AG04449 (cell line): ENCODE measurements at regions not wholly inside any gene's neighbourhood (a gene's known extent, or its start where the extent isn't known, plus 50 kb on each side); places are given as distances from the start of the nearest gene placed in this dataset.

Experiments used
- CTCF ChIA-PET: fragments of 350-600 bp; formaldehyde crosslinking; extraction: SDS; loops from one replicate; lab custom pipeline; 2021; ENCODE audit warnings: antibody characterized with exemption; lab: Yijun Ruan, JAX
- POLR2A ChIA-PET: fragments of 400-600, 350-600 bp; formaldehyde crosslinking; extraction: SDS; loops from one replicate; lab custom pipeline; 2020; ENCODE audit warnings: antibody characterized with exemption, inconsistent platforms; lab: Yijun Ruan, JAX
- DNase-seq: peaks from one replicate; pipeline ENCODE4 v3.0.0-alpha.2; 2010; ENCODE audit warnings: low read depth, low spot score
- H3K4me3 ChIP-seq: 2 replicates; pipeline ENCODE4 v1.5.1; 2011; ENCODE audit warnings: low read depth, mild to moderate bottlenecking, control low read depth, low read length
- TF ChIP-seq, protein P1 (sequence below): IDR thresholded peaks from one replicate; pipeline ENCODE4 v1.5.1; 2011; ENCODE audit warnings: mild to moderate bottlenecking, moderate library complexity, low read length, control low read depth, inconsistent platforms; ENCODE audit not compliant: insufficient read depth; ENCODE audit errors: missing control alignments

DNA sequence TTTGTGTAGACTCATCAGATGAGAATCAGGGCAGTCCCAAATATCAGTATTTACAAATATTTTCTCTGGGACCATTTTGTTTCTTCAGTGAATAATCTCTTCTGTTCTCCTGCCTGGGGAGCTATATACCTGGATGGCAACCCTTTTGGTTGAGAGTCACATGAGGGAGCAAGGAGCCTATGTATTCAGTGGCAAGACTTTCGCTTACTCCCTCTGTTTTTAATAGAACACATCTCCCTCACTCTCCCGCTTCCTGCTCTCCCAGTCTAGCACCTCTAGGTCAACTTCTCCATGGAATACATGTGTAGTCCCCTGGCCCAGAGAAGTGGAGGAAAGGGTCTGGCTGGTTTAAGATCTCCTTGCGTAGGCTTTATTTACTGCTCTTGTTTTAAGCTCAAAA, 600.3 kb downstream of the CCDC85A start:
- TF ChIP-seq, protein P1, sequence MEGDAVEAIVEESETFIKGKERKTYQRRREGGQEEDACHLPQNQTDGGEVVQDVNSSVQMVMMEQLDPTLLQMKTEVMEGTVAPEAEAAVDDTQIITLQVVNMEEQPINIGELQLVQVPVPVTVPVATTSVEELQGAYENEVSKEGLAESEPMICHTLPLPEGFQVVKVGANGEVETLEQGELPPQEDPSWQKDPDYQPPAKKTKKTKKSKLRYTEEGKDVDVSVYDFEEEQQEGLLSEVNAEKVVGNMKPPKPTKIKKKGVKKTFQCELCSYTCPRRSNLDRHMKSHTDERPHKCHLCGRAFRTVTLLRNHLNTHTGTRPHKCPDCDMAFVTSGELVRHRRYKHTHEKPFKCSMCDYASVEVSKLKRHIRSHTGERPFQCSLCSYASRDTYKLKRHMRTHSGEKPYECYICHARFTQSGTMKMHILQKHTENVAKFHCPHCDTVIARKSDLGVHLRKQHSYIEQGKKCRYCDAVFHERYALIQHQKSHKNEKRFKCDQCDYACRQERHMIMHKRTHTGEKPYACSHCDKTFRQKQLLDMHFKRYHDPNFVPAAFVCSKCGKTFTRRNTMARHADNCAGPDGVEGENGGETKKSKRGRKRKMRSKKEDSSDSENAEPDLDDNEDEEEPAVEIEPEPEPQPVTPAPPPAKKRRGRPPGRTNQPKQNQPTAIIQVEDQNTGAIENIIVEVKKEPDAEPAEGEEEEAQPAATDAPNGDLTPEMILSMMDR = no peak
- CTCF ChIA-PET = no interaction called here
- DNase-seq = no peak
- H3K4me3 ChIP-seq = no peak overlapping the region
- POLR2A ChIA-PET = no interaction called here

DNA sequence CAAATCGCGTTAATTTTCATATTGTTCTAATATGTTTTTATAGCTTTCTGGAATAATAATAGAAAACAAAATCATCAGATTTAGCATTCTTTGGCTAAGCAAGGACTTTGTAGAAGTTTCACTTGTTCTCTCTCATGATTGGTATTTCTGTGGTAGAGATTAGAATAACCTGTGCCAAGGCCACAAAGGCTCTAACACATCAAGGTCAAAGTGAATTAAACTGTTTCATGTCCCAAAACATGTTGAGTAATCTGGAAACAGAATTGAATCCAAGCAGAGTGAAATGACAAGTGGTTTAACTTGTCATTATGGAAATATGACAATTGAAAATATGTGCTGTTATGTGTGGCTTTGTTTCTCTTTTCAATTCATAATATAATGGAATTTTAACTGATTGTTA, 617.4 kb downstream of the CCDC85A start:
- no peak overlapping the region for H3K4me3 ChIP-seq
- POLR2A ChIA-PET = no interaction called here
- TF ChIP-seq, protein P1 = no peak
- CTCF ChIA-PET = interaction anchor here (1.5 kb wide), 1 partner anchor 616 kb away, joined by 3 read pairs; no protein-coding TSS in a partner anchor
- DNase-seq = no peak

DNA sequence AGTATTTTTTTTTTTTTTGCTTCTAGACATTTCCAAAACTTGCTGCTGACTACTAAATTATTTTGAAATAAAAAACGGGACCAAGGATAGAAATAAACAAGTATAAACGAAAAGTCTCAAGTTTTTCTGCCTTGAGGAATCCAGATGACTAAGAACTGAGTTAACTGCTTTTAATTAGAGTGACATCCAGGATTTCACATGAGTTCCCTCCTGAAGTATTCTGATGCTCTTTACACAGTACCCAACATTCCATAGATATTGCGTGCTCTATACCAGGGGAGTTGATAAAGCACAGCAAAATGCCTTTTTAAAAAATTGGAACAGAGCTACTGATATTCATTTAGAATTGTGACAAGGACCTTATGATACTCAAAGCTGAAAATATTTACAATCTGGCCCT, 618.0 kb downstream of the CCDC85A start:
- no peak overlapping the region for H3K4me3 ChIP-seq
- TF ChIP-seq, protein P1 = no peak
- ChIA-PET CTCF (interaction anchor here (1.4 to 1.5 kb wide), 2 partner anchors 617 to 619 kb away, joined by 3 to 6 read pairs; partner anchors contain the start of gene CCDC85A), POLR2A (no interaction called here)
- peak; percentile 34 for DNase-seq

DNA sequence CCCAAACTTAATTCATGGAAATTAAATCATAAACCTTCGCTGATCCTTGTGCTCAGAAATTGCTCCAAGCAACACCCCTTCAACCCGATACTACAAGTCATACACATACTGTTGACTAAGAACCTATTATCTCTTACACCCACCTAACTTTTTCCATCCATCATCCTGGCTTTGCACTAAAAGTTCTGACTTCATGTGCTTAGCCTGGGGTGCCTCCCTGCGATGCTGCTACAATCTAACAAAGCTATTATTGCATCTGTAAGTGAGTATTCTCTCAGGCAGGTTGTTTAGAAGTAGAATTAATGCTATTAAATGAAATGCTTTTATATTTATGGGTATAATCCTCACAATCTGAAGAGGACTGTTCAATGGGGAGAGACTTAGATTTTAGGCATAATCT, 619.8 kb downstream of the CCDC85A start:
- no peak overlapping the region for H3K4me3 ChIP-seq
- no peak for DNase-seq
- POLR2A ChIA-PET = no interaction called here
- TF ChIP-seq, protein P1 = no peak
- CTCF ChIA-PET = no interaction called here

GRCh38 chr2:56806924-56807323, 623.1 kb downstream of the CCDC85A start:
- ChIA-PET CTCF (no interaction called here), POLR2A (no interaction called here)
- DNase-seq = no peak
- TF ChIP-seq, protein P1 = no peak
- no peak overlapping the region for H3K4me3 ChIP-seq

DNA sequence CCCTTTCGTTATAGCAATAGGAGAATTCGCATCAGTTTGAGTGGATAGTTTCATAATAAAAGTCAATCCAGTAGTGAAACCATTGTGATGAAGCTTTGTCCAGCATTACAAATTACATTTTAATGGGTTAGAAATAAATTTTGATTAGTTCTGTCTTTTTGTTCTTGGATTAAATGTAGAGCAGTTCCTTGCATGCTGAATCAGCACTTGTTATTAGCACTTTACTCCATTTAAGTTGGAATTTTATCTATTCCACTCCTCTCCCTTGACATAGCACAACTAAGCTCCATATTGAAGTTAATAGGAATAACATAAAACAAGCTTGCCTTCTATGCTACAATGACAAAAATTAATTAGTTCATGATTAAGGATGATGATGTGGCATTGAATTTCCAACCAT, 624.1 kb downstream of the CCDC85A start:
- H3K4me3 ChIP-seq = no peak overlapping the region
- CTCF ChIA-PET = no interaction called here
- no peak for DNase-seq
- TF ChIP-seq, protein P1 = no peak
- POLR2A ChIA-PET = no interaction called here
